D721Med (cell line): ENCODE measurements at regions not wholly inside any gene's neighbourhood (a gene's known extent, or its start where the extent isn't known, plus 50 kb on each side); places are given as distances from the start of the nearest gene placed in this dataset.

Source experiments
- DNase-seq: peaks from one replicate; pipeline ENCODE4 v3.0.0; 2011; ENCODE audit warnings: low spot score; ENCODE audit not compliant: insufficient read length
- FAIRE-seq: peaks from 2 replicates; lab custom pipeline; 2011; peaks lifted over from hg19 to GRCh38; lab: Jason Lieb, UNC
- CTCF ChIP-seq: IDR thresholded peaks from 2 replicates; pipeline ENCODE4 v1.5.1; 2012; ENCODE audit warnings: mild to moderate bottlenecking, control low read depth; ENCODE audit not compliant: insufficient read depth; ENCODE audit errors: missing control alignments

DNA sequence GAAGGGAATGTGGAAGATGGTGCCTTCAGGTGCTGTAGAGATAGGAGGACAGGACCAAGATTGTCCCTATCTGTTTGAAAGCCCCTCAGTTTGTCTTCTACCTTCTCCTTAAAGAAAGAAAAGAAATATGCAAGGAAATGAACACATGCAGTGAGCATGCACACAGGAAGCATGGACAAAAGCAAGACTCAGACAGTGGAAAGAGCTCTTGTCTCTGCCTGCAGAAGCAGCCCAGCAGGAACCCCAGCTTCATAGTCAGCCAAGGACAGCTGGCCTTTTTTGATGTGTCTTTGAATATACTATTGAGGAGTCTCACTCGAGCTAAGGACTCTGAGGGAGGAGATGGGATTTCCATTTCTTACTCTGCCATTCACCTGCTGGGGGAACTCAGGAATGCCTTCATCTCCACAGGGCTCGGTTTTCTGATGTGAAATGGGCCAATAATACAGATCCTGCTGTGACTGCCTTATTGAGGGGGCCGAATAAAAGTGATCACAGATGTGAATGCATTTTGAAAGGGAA is 132.5 kb upstream of the ADRA1B start:
- FAIRE-seq (no peak), DNase-seq (no peak)
- no peak for TF ChIP-seq CTCF

- no peak for FAIRE-seq
- no peak for DNase-seq
- no peak for TF ChIP-seq CTCF
Observed at GRCh38 chr5:159784993-159785392, 131.3 kb upstream of the ADRA1B start.

DNA sequence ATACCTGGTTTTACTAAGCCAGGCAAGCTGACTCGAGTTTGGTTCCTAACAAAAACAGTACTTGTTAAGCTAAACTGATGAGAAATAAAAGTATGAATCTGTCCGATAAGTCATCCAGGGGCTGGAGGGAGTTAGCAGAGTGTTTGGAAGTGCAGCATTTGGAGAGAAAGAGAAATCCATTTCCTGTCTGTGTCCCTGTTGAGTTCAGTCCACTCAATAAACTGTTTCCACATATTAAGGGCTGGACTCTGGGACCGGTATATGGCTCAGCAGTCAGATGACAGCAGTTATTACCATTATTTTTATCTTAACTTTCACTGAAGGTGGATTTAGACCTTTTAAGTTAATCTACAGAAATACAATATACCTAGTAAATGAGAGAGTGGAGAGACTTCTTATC is 130.6 kb upstream of the ADRA1B start:
- DNase-seq (no peak), FAIRE-seq (no peak)

GRCh38 chr5:159786201-159786600 is 130.1 kb upstream of the ADRA1B start:
- FAIRE-seq, result no peak
- no peak for TF ChIP-seq CTCF
- no peak for DNase-seq

More for the DNA sequence above, 130.6 kb upstream of the ADRA1B start:
- TF ChIP-seq CTCF, result no peak

DNA sequence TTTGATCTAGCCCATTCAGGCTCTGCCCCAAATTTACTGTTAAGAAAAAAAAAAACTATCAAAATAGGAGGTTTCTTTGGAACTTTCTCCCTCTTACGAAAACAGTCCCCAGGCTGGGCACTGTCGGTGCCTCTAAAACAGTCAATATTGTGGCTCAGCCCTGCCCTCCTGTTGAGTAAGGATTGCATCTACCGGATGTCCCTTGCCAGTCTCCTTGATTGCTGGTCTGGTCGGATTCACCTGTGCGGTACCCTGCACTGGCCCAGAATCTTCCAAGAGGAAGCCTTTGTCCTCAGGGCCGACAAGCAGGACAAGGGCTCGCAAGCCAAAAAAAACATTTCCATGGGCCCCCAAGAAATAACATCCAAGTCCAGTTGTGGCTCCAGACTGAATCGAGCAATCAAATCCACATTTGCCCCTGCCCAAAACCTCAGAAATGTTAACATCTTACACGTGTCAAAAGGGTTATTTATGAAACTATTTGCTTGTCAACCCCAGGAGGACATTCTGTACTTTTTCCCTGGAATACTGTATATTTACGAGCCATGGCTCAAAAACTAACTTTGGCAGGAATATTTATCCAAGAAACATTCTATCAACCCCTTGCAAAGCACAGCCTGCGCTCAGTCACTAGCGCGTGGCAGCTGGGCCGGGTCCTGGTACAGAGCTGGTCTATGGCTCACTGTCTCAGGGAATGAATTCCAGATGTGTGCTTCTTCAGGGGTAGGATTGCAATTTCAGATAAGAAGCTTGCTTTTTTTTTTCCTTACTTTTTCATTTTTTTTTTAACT is 129.2 kb upstream of the ADRA1B start:
- DNase-seq, result no peak
- no peak for FAIRE-seq

DNA sequence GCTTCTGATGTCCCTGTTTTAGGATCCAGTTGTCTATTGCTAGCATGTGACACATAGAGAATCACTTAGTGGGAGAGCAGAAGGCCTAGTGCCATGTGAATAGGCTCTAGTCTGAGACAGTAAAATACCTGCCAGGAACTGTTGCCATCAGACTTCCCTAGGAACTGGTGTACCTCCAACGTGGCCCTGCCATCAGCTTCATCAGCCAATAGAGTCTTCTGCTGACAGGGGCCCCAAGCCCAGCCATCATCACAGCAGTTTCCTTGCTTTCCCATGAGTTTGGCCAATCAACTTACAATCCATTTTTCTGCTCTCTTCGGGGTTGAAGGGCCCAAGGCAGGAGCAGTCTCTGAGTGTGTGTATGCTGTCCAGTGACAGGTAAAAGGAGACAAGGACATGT is 128.4 kb upstream of the ADRA1B start:
- FAIRE-seq, result no peak
- no peak for DNase-seq
- no peak for TF ChIP-seq CTCF

More for the DNA sequence above, 129.2 kb upstream of the ADRA1B start:
- TF ChIP-seq CTCF, result no peak

- FAIRE-seq, result no peak
- TF ChIP-seq CTCF, result no peak
- no peak for DNase-seq
Observed at GRCh38 chr5:159788835-159789331, 127.4 kb upstream of the ADRA1B start.
